ENCODE measurements at regions not wholly inside any gene's neighbourhood (a gene's known extent, or its start where the extent isn't known, plus 50 kb on each side); places are given as distances from the start of the nearest gene placed in this dataset.
"Not testable (repeated sequence)": the region's sequence is repeated elsewhere in the genome, so short reads cannot be mapped to it uniquely, and the experiment has no call there.

DNA sequence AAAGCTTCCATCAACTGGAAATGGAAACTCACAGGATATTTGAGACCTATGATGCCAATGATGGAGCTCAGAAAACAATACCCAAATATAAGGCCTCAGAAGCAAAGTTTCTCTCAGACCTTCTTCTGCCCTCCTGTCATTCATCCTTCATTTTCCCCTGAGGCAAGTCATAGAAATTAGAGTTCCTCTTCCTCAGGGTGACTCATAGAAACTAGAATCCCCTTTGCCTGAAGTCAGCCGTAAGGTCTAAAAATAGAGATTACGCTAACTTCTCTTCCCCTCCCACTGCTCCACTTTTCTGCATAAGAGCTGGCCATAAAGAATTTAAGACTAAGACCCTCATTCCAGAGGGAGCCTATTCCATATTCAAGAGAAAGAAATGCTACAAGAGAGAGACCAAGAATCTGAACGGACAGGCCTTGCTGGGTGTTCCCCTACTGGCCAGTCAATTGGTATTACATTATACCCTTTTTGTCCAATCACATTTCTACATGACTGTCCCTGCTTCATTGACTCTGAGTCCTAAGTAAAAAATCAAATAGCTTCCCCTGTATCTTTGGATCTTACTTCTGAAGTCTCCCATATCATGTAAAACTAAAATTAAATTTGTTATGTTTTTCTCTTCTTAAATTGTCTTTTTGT, 994.9 kb downstream of the ADGRL2 start:
- DNase-seq = no peak

DNA sequence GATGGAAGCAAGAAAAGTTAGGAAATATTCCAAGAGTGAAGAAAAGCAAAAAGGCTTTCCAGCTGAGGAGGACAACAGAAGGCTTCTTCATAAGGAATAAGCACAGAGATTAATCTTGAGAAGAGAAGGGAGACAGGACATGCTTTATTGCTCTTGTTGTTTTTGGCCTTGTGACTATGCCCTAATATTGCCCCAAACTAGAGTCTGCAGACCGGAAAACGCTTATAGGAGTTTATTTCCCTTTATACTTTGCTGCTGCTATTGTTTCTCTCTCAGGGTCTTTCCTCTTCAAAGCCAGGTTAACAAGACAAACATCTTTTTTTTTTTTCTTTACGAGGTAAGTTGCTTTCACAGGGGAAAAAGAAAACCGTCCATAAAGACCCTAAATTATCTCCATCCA, 991.4 kb downstream of the ADGRL2 start:
- DNase-seq = no peak

DNA sequence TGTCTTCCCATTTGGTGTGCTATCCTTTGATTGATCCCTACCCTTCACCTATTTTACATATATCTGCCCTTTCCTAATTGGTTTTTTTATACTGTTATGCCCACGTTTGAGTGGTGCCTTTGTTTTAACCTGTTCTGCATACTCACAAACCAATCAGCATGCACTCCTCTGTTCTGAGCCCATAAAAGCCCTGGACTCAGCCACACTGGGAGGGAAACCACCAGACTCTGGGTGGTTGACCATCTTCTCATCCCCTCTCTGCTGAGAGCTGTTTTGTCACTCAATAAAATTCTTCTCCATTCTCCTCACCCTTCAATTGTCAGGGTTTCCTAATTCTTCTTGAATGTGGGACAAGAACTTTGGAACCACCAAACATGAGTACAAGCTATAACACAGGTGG, 989.8 kb downstream of the ADGRL2 start:
- DNase-seq = no peak

DNA sequence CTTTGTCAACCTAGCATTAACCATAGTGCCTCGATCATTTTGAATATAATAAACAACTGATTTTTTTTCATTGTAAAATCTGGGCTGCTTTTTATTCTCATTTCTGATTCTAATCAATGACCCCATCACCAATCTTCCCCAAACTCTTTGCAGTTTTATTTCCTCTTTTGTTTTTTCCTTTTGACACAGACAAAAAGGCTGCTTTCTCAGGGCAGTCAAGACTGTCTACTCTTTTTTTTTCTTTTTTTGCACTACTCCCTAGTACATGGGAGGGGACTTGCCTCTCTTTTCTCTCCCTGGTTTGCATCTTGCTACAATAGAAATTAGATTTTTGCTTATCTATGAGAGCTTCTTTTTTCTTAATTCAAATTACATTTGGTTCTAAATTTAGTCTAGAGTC, 987.9 kb downstream of the ADGRL2 start:
- DNase-seq = no peak

DNA sequence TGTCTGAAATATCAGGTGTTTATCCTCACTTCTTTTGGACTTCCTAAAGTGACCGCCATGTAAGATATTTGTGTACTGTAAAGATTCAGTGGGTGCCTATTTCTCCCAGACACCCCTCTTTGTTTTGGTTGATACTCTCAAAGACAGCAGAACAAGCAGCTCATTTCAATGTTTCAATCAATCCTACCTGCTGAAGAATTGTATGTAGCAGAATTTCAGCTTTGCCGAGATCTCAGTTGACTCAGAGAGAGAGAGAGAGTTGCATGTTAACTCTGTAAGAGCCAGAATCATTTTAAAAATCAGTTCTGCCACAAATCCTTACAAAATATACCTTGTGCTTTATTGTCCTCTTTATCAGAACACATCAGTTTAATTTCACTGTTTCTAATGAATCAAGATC, 987.3 kb downstream of the ADGRL2 start:
- no peak for DNase-seq

DNA sequence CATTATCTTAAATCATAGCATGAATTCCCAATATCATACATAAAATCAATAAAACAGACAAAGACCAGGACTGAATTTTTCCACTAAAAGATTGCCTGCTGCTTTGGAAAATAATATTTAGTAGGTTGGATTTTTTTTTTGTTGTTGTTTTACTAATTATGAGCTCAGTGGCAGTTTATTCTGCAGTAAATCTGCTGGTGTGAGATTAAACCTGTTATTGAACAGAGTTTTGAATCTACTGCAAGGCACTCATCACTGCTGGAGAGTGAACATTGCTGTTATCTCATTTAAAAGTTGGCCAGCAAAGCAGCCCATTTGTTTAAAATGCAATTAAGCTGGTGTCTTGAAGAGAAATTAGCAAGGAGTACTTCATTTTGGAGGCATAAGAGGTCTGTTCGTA, 986.1 kb downstream of the ADGRL2 start:
- no peak for DNase-seq

DNA sequence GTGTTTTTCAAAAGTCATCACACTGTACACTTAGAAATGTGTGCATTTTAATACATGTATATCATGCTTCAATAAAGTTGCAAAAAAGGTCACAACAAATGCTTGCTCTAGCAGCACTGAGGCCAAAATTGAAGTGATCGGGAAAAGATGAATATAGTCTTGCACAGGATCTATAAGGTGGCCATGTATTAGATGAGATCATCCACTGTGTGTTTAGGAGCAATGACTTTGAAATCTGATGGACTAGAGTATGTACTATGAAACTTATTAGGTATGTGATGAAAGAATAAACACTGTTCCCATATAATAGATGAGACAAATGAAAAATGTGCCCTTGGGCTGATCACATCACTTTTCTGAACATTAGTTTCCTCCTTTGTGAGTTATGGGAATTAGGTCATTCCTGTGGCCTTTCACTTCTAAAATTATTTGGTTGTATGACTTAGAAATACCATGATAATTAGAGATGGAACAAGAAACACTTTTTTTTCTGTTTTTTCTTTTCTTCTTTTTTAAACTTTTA, 984.6 kb downstream of the ADGRL2 start:
- no peak for DNase-seq

DNA sequence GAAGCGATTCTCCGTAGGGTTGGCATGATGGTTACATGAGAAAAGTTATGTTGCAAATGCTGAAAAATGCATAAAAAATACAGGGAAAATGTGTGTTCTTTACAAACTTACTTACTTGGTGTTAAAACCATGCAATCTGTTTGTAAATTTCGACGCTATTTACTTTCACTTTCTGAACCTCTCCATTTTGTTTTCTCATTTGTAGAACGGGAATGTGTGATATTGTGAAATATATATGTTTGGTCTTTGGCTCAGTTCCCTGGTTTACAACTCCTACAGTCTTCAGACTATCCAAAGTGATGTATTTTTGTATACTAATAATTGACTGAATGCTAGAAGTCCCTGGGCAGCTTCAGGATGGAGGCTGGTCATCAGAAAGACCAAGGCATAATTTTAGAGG, 982.3 kb downstream of the ADGRL2 start:
- DNase-seq = no peak

DNA sequence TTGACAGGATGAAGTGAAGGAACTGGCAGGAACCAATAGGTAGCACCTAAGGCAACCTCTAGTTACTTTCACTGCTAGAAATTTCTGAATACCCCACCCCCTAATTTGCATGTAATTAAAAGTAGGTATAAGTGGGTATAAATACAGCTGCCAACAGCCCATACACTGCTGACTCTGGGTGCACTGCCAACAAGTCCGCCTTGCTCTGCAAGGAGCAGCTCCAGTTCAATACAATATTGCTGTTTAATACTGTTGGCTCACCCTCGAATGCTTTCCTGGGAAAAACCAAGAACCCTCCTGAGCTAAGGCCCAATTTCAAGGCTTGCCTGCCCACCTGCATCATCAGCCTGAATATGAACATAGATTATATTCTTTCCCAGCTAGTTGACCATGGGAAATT, 981.9 kb downstream of the ADGRL2 start:
- no peak for DNase-seq

DNA sequence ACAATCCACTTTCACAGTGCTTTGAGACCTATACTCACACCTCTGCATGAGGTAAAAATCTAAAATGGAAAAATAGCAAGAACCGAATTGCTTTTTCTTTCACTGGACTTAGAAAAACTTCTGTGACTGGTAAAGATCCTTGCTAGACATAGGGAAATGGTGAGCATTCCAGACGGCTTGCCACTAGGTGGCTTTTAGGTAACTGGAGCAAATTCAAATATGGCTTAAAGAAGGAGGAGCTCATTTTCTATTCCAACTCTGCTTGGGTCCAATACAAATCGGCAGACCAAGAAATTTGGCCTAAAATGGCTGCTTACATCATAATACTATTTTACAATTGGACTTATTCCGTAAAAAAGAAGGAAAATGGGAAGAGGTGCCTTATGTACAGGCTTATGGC, 977.9 kb downstream of the ADGRL2 start:
- DNase-seq = no peak

DNA sequence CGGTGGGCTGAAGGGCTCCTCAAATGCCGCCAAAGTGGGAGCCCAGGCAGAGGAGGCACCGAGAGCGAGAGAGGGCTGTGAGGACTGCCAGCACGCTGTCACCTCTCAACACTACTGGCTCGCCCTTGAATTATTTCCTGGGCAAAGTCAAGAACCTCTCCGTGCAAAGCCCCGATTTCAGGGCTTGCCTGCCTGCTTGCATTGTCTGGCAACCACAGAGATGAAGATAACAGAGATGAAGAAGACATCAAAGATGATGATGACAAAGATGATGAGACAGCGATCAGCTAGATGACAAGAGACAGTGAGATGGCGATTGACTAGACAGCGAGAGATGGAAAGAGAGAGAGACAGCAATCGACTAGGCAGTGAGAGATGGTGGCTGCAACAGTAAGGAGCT, 976.5 kb downstream of the ADGRL2 start:
- DNase-seq = no peak

DNA sequence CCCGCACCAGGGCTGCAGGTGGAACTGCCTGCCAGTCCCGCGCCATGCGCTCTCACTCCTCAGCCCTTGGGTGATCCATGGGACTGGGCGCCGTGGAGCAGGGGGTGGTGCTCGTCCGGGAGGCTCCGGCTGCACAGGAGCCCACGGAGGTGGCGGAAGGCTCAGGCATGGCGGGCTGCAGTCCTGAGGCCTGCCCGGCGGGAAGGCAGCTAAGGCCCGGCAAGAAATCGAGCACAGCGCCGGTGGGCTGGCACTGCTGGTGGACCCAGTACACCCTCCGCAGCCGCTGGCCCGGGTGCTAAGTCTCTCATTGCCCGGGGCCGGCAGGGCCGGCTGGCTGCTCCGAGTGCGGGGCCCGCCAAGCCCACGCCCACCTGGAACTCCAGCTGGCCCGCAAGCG, 976.0 kb downstream of the ADGRL2 start:
- DNase-seq = not testable (repeated sequence)

DNA sequence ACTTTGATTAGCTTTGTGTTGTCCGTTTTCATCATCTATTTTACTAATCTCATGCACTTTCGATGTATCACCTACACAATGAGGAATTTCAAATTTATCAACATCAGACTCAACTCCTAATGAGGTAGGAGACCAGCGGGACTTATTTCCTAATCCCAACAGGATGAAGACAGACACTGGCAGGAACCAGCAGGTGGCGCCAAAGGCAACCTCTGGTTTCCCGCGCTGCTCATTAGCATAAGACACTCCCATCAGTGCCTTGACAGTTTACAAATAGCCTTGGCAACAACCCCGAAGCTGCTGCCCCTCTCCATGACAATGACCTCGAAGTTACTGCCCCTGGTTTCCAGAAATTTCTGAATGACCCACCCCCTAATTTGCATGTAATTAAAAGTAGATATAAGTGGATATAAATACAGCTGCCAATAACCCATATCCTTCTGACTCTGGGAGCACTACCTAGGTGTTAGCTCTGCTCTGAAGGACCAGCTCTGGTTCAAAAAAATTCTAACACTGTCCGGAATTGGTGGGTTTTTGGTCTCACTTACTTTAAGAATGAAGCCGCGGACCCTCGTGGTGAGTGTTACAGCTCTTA, 974.8 kb downstream of the ADGRL2 start:
- DNase-seq = peak; percentile 14

DNA sequence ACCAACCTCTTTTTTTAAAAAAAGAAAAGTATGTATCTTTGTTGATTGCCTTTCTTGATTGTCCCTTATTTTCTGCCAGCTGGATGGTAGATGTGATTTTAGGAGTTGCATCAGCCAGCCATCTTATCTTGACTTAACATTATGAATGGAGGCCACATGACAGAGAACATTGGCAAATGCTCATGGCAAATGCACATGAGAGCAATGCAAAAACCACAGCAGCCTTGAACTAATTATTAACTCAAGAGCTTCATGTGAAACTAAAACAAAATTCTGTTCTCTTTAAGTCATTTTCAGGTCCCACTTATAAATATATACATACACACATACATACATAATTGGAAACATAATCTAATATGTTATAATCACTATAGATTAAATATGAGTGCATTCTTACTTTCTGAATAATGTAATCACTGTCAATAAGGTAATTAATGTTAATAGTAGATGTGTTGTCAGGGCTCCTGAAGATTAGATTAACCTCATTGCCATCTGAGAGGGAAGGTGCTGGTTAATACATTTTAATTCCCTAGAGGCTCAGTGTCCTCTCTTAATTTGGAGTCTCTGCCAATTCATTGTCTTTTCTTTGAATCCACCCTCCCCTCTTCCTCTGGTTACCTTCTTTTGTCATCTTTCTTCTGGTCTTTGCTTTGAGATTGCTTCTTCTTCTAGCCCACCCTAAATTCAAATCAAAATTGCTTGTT, 962.2 kb downstream of the ADGRL2 start:
- no peak for DNase-seq

DNA sequence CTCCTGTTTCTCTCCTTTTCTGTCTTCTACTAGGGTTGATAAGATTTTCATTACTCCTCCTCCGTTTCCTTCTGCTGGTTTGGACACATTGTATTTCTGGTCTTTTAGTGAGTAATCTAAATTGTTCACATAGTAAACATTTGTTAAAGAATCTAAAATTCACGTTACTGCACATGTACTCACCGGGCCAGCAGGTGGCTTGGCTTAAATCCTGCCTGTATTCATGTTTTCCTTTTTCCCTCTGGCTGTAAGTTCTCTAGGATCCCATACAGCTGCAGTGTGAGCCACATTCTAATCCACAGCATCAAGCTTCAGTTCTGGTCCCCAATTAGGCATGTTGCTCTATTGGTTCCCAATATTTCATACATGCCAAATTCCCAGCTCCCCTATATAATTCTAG, 958.3 kb downstream of the ADGRL2 start:
- DNase-seq = no peak

DNA sequence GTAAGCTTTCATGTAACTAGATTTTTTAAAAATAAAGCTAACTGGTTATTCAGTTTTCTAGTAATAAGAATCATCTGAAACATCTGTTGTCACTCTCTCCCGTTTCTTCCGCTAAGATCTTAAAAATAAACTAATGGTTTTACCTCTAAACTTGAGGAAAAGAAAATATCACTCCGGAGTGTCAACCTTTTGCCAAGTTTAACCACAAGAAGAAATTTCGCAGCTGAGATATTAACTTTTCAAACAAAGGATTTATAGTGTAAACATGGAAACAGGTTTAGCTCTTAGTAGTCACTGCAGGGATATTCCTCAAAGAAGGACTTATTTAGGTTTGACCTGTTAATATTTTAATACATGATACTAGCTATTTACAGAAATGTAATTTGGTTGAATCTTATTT, 954.9 kb downstream of the ADGRL2 start:
- DNase-seq = no peak

DNA sequence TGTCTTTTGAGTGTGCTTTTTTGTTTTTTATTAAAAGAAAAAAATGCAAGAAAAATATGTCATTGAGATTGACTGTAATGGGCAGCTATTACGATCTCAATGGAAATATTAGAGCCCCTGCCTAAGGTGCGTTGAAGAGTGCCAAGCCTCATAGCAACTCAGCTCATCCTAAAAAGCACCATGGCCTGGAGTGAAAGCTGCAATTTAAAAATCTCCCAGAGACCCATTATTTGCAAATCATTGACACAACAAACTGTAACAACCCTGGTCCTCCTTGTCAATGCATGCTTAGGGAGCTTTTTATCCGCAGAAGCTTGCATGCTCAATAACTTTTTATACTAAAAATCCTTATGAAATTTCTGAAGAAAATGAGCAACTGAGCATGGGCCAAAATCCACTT, 954.5 kb downstream of the ADGRL2 start:
- DNase-seq = no peak

DNA sequence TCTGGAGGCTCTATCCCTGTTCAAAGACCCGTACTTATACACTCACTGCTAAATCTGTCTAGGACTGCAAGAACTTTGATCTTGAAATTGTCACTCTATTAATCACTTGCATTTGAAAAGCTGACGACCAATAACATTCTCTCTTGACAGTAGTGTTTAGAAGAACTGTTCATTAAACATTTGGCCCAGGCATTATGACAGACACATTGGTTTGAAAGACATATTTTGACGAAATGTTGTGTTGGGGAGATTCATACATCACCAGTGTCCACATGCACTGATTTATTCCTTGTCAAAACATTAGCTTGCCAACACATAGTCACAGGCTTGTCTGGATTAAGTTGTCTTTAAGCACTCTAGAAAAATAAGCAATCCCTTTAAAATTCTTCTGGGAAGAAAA, 951.3 kb downstream of the ADGRL2 start:
- no peak for DNase-seq

DNA sequence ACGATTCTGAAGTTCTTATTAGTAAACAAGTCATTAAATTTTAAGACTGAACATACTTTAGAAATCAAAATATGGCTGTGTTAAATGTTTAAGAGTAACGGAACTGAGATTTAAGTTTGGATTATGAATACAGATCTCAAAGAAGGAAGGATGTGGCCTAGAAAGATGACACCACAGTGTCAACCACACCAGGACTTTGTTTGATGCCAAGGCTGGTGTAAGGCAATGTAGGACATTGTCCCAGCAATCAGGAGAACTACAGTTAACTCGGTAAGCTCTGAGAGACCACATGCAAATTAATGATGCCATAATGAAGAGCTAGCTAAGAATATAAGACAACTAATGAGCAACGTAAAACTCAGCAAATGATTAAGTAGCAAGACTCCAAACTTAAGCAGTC, 932.9 kb downstream of the ADGRL2 start:
- DNase-seq = no peak

DNA sequence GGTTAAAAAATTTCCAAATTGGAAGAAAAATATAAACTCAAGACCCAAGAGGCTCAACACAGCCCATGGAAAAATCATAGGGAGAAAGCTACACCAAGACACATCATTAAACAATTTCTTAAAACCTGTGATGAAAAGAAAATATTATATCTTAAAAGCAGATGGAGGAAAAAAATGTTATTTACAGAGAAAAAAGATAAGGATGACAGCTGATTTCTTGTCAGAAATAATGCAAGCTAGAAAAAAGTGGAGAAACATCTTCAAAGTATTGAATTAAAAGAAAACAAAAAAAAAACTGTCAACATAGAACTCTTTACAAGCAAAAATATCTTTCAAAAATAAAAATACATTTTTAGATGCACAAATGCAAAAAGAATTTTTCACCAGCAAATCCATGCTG, 930.5 kb downstream of the ADGRL2 start:
- no peak for DNase-seq

DNA sequence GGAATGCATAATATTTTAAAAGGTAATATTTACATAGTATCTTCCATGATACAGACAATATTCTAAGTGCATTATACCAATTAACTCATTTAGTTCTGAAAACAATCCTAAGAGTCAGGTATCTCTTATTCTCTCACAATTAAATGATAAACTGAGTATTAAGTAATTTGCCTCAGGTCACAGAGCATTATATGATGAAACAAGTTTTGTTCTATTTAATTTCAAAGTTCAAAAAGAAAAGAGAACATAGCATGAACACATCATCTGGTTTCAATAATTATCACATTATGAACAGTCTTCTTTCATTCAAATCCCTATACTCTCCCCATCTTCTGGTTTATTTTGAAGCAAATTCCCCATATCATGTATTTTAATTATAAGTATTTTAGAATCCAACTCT, 927.5 kb downstream of the ADGRL2 start:
- no peak for DNase-seq

DNA sequence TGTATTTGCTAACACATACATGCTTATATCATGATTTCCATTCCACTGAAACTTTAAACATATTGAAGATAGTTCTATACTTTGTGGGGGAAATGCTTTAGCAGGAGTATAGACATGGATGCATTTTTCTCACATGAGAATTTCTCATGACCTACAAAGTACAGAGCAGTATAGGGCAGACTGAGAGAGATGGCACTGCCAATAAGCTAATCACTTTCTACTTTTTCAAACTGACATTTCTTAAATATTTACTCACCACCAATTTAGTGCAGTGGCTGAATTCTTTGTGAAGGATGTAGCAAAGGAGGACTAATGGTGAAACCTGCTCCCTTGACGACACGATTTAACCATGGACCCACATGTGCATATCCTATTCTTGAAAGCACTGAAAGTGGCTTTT, 923.5 kb downstream of the ADGRL2 start:
- no peak for DNase-seq

DNA sequence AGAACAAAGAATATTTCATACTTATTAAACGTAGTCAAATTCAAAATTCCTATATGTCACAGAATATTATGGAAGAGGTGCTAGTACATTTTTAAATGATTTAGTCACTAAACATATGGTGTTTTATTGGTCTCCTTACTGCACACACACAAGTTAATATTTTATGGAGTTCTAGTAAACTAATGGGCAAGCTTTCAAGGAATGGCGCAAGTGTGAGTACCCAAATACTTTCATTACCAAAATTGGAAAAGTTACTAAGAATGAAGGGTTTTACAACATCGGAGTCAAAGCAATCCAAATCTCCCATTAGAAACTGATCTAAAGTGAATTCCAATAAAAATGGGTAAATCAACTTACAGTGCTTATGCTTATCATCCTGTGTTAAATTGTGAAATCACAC, 921.9 kb downstream of the ADGRL2 start:
- DNase-seq = no peak

DNA sequence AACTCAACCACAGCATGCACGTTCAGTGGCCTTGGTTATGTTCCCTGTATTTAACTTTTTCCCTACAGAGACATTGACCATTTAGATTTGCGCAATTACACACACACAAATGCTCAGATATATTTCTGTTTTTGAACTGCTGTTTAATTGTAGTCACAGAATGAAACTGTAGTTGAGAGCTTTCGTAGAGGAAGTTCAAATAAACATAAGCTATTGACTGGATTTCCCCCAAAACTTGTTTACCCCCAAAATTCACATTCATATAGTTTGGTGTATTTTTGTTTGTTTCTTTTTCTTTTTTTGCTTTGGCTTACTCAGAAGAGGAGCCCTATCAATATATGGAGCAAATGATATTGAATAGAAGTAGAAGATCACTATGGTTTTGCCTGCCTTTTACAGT, 921.0 kb downstream of the ADGRL2 start:
- DNase-seq = no peak

All from NK-92 treated with Interleukin-12 subunit alpha and Interleukin-12 subunit beta, amount 100 ng/mL, for 24 hours (cell line).